GM12878 (cell line): ENCODE measurements at regions not wholly inside any gene's neighbourhood (a gene's known extent, or its start where the extent isn't known, plus 50 kb on each side); places are given as distances from the start of the nearest gene placed in this dataset.

Experiments
- ATAC-seq: fragments of 200-7000 bp; cut with Tn5 transposase; 3 replicates; pipeline ENCODE4 v1.9.1; 2020; ENCODE audit warnings: mild to moderate bottlenecking, moderate library complexity
- BruUV-seq: library from RNA; stranded (reverse); fragments of 400-500 nt; replicated peaks from 2 replicates; lab custom pipeline; 2021; lab: Mats Ljungman, UMichigan
- CTCF ChIA-PET: fragments of 300-600 bp; sonication (Branson Sonifier 250); formaldehyde crosslinking; extraction: SDS; loops from one replicate; lab custom pipeline; 2021; ENCODE audit warnings: inconsistent platforms; lab: Yijun Ruan, JAX
- POLR2A ChIA-PET: fragments of 350-600 bp; formaldehyde crosslinking; extraction: SDS; loops from one replicate; lab custom pipeline; 2021; ENCODE audit warnings: inconsistent platforms; lab: Charles Lee
- RAD21 ChIA-PET: fragments of 300-600 bp; sonication (Branson Sonifier 250); formaldehyde crosslinking; loops from one replicate; lab custom pipeline; 2023; ENCODE audit warnings: antibody characterized with exemption; ENCODE audit not compliant: unreplicated experiment; lab: Charles Lee
- SMC1A ChIA-PET: fragments of 300-600 bp; sonication (Branson Sonifier 250); formaldehyde crosslinking; loops from one replicate; lab custom pipeline; 2023; ENCODE audit not compliant: unreplicated experiment, uncharacterized antibody; lab: Charles Lee
- DNase-seq: peaks from one replicate; pipeline ENCODE4 v3.0.0-alpha.2; 2011; ENCODE audit warnings: low read depth, low spot score
- FAIRE-seq: peaks from 3 replicates; lab custom pipeline; 2011; peaks lifted over from hg19 to GRCh38; lab: Jason Lieb, UNC
- H2AFZ ChIP-seq: 2 replicates; pipeline ENCODE4 v1.6.0; 2011; ENCODE audit warnings: low read depth, low read length, control low read depth; ENCODE audit not compliant: control insufficient read depth
- H3K27ac ChIP-seq: 2 replicates; pipeline ENCODE4 v1.5.1; 2011; ENCODE audit warnings: control low read depth; ENCODE audit not compliant: control insufficient read depth, insufficient read depth
- H3K27me3 ChIP-seq, 2 experiments: replicated peaks in 1 of 2; 2 replicates each; pipeline versions ENCODE4 v1.6.0 to v1.6.1; 2011; ENCODE audit warnings: low read length in 1 of 2; ENCODE audit not compliant: control insufficient read depth in 2 of 2, insufficient read depth in 2 of 2
- H3K36me3 ChIP-seq, 2 experiments: 2 replicates each; pipeline ENCODE4 v1.5.1; 2011; ENCODE audit warnings: low read length in 1 of 2; ENCODE audit not compliant: control insufficient read depth in 2 of 2, insufficient read depth in 2 of 2
- H3K4me1 ChIP-seq: 2 replicates; pipeline ENCODE4 v1.6.1; 2011; ENCODE audit warnings: mild to moderate bottlenecking, low read length, moderate library complexity, mixed read lengths; ENCODE audit not compliant: control insufficient read depth, insufficient read depth
- H3K4me2 ChIP-seq: 2 replicates; pipeline ENCODE4 v1.6.0; 2011; ENCODE audit warnings: control low read depth; ENCODE audit not compliant: control insufficient read depth, insufficient read depth
- H3K4me3 ChIP-seq: fragments of 200-600 bp; sonication (generic); 2 replicates; pipeline ENCODE4 v1.5.1; 2016
- H3K79me2 ChIP-seq: 2 replicates; pipeline ENCODE4 v1.6.0; 2011; ENCODE audit warnings: low read length; ENCODE audit not compliant: control insufficient read depth, insufficient read depth
- H3K9ac ChIP-seq: 2 replicates; pipeline ENCODE4 v1.8.0; 2011; ENCODE audit warnings: low read length, control low read depth, mixed read lengths; ENCODE audit not compliant: control insufficient read depth, insufficient read depth
- H3K9me3 ChIP-seq: replicated peaks from 3 replicates; pipeline ENCODE4 v1.5.1; 2011; ENCODE audit warnings: mild to moderate bottlenecking, low read length; ENCODE audit not compliant: control insufficient read depth, insufficient read depth
- H4K20me1 ChIP-seq: 2 replicates; pipeline ENCODE4 v1.6.0; 2011; ENCODE audit not compliant: control insufficient read depth, insufficient read depth
- BCL11A ChIP-seq: IDR thresholded peaks from 2 replicates; pipeline ENCODE4 v1.6.1; 2011; ENCODE audit warnings: low read depth, low read length
- CEBPZ ChIP-seq: fragments of 150-350 bp; IDR thresholded peaks from 2 replicates; pipeline ENCODE4 v1.6.1; 2016; ENCODE audit warnings: low read depth, low read length
- GABPA ChIP-seq: IDR thresholded peaks from 2 replicates; pipeline ENCODE4 v1.6.1; 2014; ENCODE audit warnings: antibody characterized with exemption, low read depth, mild to moderate bottlenecking, inconsistent platforms
- JUNB ChIP-seq: IDR thresholded peaks from 2 replicates; pipeline ENCODE4 v1.6.1; 2016; ENCODE audit warnings: antibody characterized with exemption, mild to moderate bottlenecking
- MAX ChIP-seq: IDR thresholded peaks from 2 replicates; pipeline ENCODE4 v1.6.1; 2012; ENCODE audit warnings: low read depth, low read length, improper control_type of control experiment
- MTA3 ChIP-seq: IDR thresholded peaks from 2 replicates; pipeline ENCODE4 v1.6.1; 2012; ENCODE audit warnings: low read length, inconsistent platforms, borderline replicate concordance
- PAX8 ChIP-seq: fragments of 450-650 bp; IDR thresholded peaks from 2 replicates; pipeline ENCODE4 v1.6.1; 2017; ENCODE audit warnings: mild to moderate bottlenecking, moderate library complexity
- PRDM15 ChIP-seq: fragments of 450-650 bp; formaldehyde crosslinking; IDR thresholded peaks from 2 replicates; pipeline ENCODE4 v1.4.0; 2020; ENCODE audit warnings: mild to moderate bottlenecking, moderate library complexity
- SIN3A ChIP-seq: IDR thresholded peaks from 2 replicates; pipeline ENCODE4 v1.6.1; 2012; ENCODE audit warnings: low read depth, low read length, improper control_type of control experiment
- SREBF1 ChIP-seq: IDR thresholded peaks from 2 replicates; pipeline ENCODE4 v1.6.1; 2012; ENCODE audit warnings: mild to moderate bottlenecking, low read length
- SRF ChIP-seq, 2 experiments: IDR thresholded peaks; 2 replicates each; pipeline ENCODE4 v1.6.1; 2011; ENCODE audit warnings: low read depth in 2 of 2, low read length in 2 of 2, mild to moderate bottlenecking in 1 of 2, moderate library complexity in 1 of 2
- TBL1XR1 ChIP-seq: IDR thresholded peaks from 2 replicates; pipeline ENCODE4 v1.6.1; 2012; ENCODE audit warnings: low read depth, low read length, improper control_type of control experiment
- TCF3 ChIP-seq: IDR thresholded peaks from 2 replicates; pipeline ENCODE4 v1.6.1; 2012; ENCODE audit warnings: low read depth, mild to moderate bottlenecking, low read length, borderline replicate concordance; ENCODE audit not compliant: insufficient read depth
- ZNF24 ChIP-seq: fragments of 450-650 bp; IDR thresholded peaks from 2 replicates; pipeline ENCODE4 v1.6.1; 2017; ENCODE audit warnings: antibody characterized with exemption, mild to moderate bottlenecking
- WGBS: methylation state at CpG from one replicate; pipeline ENCODE4 v1.1.6; 2016; ENCODE audit warnings: low lambda C conversion rate; ENCODE audit not compliant: insufficient replicate concordance, insufficient coverage; ENCODE audit errors: missing lambda C conversion rate; 5-methylcytosine and 5-hydroxymethylcytosine counted together
- in situ Hi-C: fragments of 300-500 bp; cut with MboI; formaldehyde crosslinking; loops from 9 replicates; pipeline ENCODE4 v1.14.3; 2018; ENCODE audit warnings: mixed read lengths
- intact Hi-C: fragments of 100-400 bp; cut with micrococcal nuclease; formaldehyde crosslinking; loops from one replicate; pipeline ENCODE4 v1.14.2; 2022; ENCODE audit not compliant: unreplicated experiment

- no peak overlapping the region for H2AFZ ChIP-seq
Measured at GRCh38 chr12:7557227-7557626, 53.6 kb upstream of the CD163 start.

More at GRCh38 chr12:7557227-7557626, 53.6 kb upstream of the CD163 start:
- Histone ChIP-seq H3K27me3 (no peaks in the 10 kb centered on the region), H4K20me1 (no peaks in the 10 kb centered on the region)
- no peak for ATAC-seq
- CTCF ChIA-PET = interaction anchor here (0.6 kb wide), 1 partner anchor 633 kb away, joined by 3 read pairs; no protein-coding TSS in a partner anchor
- TF ChIP-seq TBL1XR1 (no peak), MTA3 (no peak), ZNF24 (no peak), SREBF1 (no peak), MAX (no peak), TCF3 (no peak), PRDM15 (CRISPR knock-in tag) (no peak), SRF (IDR thresholded peaks at IDR 0.05; ENCODE audit: low read depth in 2 of 2, low read length in 2 of 2) (no peak), BCL11A (no peak), JUNB (no peak), SIN3A (no peak), CEBPZ (no peak), PAX8 (no peak), GABPA (no peak)
- TF ChIP-seq, all 136 proteins: peak for 0
- DNase-seq = no peak
- Histone ChIP-seq H3K27ac (no peak overlapping the region), H3K4me1 (no peaks in the 10 kb centered on the region), H3K36me3 (no peaks in the 10 kb centered on the region), H3K79me2 (no peaks in the 10 kb centered on the region), H3K9ac (no peak overlapping the region), H3K4me2 (no peak overlapping the region), H3K4me3 (no peak overlapping the region), H3K9me3 (no peaks in the 10 kb centered on the region)
- RAD21 ChIA-PET = no interaction called here
- no peak for FAIRE-seq
- POLR2A ChIA-PET = no interaction called here
- intact Hi-C loops = no loop called here
- BruUV-seq = no TSS peak
- in situ Hi-C loops = no loop called here
- 9% methylated on average over 3 of the region's 3 CpGs for WGBS
- SMC1A ChIA-PET = no interaction called here
